GM19099 (cell line): ENCODE measurements at regions not wholly inside any gene's neighbourhood (a gene's known extent, or its start where the extent isn't known, plus 50 kb on each side); places are given as distances from the start of the nearest gene placed in this dataset.

Source experiments
- POLR2A ChIP-seq: IDR thresholded peaks from 3 replicates; pipeline ENCODE4 v1.6.1; 2011; ENCODE audit warnings: low read depth; ENCODE audit not compliant: insufficient read length; ENCODE audit errors: extremely low read depth

DNA sequence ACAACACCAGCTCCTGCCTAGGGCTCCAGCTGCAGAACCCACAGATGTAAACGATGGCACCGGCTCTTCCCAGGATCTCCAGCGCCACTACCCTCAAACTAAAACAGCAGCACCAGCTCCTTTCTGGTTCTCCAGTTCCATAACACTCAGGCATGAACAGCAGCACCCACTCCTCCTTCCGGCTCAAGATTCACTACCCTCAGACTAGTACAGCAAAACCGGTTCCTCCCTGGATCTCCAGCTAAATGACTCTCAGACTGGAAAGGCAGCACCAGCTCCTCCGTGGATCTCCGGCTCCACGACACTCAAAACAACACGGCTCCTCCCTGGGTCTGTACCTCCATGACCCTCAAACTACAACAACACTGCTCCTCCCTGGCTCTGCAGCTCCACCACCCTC, 325.0 kb downstream of the PREX1 start:
- TF ChIP-seq POLR2A, result no peak

DNA sequence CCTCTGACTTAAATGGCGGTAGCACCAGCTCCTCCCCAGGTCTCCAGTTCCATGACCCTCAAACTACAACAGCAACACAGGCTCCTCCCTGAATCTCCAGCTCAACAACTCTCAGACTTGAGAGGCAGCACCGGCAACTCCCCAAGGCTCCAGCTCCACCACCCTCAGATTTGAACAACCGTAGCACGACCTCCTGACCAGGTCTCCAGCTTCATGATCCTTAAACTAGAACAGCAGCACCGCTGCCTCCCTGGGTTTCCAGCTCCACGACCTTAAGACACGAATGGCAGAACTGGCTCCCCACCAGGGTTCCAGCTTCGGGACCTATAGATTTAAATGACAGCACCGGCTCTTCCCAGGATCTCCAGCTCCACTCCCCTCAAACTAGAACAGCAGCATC, 325.8 kb downstream of the PREX1 start:
- TF ChIP-seq POLR2A, result no peak

DNA sequence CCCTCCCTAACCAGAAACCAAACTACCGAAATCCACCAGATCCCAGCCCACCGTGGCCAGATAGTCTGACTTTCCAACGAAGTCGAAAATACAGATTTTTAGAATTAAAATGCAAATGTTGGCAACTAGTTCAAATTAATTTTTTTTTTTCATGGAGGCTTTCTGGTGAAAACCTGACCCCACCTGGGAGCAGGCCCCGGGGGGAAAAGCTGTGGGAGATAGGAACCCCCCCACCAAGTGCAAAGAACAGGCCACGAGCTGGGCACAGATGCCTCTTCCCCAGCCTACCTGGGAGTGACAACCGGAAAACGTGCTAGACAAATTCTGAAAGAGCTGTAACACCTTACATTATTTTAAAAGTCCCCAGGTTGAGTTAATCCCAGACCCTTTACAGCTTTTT, 333.8 kb downstream of the PREX1 start:
- TF ChIP-seq POLR2A, result no peak

DNA sequence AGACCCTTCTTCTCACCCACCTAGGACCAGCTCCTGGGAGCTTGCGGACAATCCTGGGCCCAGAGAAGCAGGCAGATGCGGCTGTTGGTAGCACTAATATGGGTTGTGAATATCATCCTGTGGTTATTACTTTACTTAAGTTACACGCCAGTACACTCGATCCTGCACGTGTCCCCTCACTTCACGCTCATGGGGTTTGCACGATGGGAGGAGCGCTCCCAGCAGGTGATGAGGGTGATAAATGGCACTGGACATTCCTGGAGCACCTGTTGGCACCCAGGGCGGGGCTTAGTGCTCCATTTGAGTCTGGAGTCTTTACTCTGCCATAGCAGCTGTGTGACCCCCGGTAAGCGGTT, 335.1 kb downstream of the PREX1 start:
- no peak for TF ChIP-seq POLR2A

DNA sequence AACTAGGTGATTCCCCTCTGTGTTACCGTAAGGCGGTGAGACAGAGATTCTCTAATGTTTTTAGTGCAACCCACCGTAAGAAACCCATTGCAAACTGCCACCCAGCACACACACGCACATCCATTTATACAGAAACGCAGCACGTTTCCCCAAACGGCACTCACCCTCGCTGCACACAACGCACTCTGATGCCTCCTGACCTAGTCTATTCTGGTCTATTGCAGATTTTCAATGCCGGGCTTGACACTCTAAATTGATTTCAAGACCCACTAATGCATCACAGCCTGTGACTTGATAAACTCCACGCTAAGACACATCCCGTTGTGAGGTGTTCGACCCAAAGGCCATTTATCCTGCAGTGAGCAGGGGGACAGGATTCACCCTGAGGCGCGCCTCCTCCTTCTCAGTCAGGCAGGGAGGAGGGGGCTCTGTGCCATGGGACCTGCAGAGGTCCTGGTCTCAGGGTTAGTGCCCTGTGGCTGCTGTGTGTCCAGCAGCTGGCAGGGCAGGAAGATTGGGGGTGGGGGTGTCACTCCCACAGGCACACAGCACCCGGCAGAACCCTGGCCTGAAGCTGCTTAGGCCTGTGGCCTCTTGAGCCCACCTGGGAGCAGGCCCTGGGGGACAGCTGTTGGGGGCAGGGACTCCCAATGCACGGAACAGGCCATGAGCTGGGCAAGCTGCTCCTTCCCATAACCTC, 335.6 kb downstream of the PREX1 start:
- TF ChIP-seq POLR2A, result no peak

DNA sequence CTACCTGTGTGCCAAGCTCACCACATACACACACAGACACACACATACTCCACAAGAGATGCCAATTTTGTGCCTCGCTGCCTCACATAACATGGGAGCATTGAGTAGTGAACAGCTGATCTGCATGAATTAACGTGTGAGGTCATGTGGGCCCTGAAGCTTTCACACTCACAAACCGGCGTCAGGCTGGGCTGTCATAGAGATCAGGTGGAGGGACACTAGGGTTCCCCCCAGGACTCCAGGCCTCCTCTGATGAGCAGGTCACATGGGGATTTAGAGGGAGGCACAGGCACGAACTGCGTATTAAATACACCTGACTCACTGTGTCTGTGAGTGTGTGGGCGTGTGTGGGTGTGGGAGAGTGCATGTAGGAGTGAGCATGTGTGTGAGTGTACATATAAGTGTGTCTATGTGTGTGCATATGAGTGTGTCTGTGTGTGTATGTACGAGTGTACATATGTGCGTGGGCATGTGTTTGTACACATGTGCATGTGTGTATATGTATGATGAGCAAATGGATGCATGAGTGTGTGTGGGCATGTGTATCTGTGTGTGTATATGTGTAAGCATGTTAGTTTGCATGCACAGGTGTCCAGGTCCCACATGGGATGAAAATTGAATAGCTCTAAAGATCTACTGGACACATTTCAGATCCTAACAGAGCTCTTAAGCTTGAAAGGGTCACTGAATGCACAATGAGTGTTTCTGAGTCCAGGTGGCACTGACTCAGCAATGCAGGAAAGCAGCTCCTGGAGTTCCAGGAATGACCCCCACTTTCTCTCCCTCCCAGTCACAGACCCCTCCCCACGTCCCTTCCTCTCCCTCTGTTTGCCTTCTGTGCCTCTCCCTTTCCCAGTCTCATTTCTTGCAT, 336.6 kb downstream of the PREX1 start:
- TF ChIP-seq POLR2A, result no peak

DNA sequence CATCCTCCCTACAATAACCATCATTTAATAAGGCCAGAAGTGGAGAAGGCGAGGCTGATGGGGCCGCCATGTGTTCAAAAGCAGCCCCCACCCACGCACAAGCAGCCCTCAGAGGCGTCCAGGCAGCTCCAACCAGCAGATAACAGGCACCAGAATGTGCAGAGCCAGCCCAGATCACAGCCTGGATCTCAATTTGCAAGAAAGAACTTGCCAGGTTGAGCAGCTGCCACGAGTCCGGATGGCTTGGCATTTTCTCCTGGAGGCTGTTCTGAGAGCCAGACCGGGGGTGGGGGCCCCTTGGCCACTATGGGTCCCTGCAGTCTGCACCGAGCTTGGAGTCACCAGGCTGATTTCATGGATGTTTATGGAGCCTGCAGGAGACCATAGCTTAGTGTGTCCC, 338.1 kb downstream of the PREX1 start:
- TF ChIP-seq POLR2A, result no peak

DNA sequence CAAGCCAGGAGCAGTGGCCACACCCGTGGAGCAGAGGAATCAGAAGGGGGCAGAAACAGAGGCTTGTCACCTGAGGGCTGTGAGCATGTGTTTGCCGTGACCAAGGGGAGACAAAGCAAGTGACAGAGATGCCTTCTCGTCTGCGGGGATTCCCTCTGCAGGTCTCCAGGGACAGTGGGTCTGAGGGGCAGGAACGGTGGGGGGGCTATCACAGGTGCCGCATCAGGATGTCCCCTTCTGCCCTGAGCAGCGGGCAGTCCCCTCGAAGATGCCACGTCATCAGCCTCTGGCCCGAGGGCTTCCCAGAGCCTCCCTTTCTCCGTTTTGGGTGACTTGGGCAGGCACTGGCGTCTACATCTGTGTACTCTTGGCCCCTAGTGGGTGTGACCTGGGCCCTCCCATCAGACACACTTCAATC, 338.7 kb downstream of the PREX1 start:
- no peak for TF ChIP-seq POLR2A

DNA sequence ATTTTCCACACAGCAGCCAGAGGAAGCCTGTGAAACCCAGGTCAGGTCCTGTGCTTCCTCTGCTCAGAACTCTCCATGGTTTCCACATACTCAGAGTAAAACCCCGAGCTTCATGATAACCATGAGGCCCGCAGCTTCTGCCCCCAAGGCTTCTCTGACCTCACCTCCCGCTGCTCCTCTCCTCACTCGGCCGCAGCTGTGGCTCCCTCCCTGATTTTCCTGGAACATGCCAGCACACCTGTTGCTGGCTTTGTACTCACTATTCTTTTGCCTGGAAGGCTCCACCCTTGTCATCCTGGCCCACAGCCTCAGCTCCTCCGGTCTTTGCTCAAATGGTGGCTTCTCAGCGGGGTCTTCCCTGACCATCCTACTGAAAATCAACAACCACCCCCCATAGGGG, 341.7 kb downstream of the PREX1 start:
- TF ChIP-seq POLR2A, result no peak

DNA sequence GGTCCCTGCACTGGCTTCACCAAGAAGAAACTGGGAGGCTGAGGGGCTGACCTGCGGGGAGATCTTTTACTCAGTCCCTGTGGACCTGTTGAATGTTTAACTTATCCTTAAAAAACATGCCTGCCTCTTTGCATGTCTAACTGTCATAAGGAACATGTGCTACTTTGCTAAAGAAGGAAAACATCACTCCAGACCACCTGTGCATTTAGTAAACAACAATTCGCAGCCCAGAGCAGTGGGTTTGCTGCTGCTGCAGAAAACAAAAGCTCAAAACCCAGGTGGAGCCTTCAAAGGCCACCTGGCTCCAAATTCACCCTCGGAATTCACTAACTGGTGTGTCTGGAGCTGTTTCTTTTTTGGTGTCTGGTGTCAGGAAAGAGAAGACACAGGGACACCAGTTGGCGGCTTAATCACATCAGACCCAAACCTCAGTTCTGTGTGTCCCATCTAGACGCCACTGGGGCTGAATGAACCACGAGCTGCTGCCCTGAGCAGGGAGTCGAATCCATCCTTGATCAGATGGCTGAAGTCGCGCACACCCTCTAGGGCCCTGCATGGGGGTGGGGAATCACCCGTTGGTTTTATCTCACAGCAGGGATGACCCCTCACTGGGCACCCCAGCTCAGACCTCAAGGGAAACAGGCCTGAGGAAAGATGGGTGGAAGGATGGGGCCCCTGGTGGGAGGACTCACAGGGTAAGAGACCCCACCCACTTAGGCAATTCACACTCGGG, 344.3 kb downstream of the PREX1 start:
- no peak for TF ChIP-seq POLR2A

DNA sequence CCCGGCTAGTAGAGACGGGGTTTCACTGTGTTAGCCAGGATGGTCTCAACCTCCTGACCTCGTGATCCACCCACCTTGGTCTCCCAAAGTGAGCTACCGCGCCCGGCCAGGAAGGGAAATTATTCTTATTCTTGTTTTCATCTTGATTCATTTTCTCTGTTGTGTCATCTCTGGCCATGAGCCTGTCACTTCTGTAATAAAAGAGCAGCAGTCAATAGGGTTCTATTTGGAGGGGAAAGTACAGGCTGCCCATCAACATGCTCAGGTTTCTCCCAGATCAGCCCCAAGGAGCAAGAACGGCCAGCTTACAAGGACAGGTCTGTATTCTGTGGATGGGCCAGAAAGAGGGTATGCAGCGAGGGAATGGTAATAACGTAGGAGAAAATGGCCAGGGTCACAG, 345.0 kb downstream of the PREX1 start:
- no peak for TF ChIP-seq POLR2A

DNA sequence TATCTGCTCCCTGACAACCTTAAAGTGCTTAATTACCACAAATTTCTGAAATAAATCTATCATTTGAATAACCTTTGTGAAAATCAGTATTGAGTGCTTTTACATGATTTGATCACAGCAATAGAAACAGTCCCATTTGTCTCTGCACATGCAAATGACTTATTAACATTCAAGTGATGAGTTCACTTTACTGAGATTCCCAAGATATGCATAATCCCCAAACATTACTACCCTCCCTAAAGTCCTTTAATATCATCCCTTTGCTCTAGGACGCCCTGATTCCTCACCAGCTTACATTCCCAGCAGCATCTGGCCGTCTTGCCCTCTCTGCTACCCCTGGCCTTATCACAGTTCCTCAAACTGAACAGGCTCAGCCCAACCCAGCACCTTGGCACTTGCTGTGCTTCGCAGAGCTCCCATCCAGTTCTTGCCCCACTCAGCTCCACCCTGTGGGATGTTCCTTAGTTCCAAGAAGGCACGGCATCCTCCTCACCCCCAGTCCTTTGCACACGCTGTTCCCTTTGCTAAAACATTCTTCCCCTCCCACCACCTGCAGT, 347.5 kb downstream of the PREX1 start:
- no peak for TF ChIP-seq POLR2A

DNA sequence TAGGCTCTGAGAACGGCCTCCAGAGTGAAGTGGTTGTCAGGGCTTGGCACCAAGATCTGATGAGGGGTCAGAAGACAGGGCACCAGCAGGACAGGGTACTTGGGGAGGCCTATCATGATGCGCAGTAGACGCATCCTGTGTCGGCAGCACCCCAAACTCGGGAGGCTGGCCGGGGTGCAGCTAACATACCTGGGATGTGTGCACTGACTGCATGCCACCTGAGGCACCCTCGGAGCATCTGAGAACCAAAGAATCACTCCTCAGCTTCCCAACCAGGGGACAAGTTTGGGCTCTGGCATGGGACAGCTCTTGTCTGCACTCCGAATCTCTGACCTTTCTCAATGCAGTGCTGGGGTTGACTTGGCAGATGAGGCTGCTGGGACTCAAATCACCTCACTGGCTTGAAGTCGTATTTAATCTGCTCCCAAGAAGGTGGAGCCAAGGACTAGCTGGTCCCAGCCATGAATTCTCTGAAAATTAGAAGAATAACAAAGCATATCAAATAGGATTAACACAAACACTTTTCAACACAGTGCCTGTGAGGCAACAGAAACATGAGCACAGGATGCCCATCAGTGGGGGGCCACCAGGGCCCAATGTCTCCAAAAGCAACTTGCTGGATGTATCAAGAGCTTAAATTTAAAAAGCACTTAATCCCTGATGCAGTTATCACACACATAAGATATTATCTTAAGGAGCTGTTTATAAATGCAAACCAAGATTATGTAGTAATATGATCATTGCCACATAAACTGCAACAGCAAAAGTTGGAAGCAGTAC, 348.8 kb downstream of the PREX1 start:
- TF ChIP-seq POLR2A, result no peak

DNA sequence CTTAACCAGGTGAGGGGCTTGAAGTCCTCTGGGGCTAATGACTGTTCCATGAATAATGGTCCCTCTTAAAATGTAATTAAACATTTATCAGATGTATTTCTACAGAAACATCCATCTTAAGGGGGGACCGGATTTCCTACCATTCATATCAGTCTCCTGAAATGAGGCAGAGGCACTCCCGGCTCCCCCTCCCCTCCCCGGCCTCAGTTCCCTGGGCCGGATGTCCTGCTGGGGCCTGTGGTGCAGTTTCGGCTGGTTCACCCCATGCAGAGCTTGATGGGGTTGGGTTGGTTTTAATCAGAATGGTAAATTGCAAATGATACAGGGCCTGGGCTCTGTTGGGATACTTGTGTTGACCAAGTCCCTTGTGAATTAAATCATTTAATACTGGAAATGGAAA, 349.4 kb downstream of the PREX1 start:
- TF ChIP-seq POLR2A, result no peak

DNA sequence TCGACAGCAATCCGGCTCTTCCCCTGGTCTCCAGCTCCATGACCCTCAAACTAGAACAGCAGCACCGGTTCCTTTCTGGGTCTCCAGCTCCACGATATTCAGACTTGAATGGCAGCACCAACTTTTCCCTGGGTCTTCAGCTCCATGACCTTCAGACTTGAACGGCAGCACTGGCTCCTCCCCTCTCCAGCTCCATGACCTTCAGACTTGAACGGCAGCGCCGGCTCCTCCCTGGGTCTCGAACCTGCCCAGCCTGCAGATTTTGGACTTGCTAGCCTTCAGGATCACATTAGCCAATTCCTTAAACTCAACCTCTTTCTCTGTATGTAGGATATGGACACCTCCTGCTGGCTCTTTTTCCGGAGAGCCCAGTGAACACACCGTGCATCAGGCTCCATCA, 350.9 kb downstream of the PREX1 start:
- no peak for TF ChIP-seq POLR2A

DNA sequence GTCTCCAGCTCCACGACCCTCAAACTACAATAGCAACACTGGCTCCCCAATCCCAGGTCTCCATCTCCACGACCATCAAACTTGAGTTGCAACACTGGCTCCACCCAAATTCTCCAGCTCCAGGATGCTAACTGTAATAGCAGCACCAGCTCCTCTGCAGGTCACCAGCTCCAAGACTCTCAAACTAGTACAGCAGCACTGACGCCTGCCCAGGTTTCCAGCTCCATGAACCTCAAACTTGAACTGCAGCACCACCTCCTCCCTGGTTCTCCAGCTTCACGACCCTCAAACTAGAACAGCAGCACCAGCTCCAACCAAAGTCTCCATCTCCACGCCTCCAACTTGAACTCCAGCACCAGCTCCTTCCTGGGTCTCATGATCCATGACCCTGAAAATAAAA, 353.8 kb downstream of the PREX1 start:
- TF ChIP-seq POLR2A, result no peak
